H9 (cell line): ENCODE measurements at regions not wholly inside any gene's neighbourhood (a gene's known extent, or its start where the extent isn't known, plus 50 kb on each side); places are given as distances from the start of the nearest gene placed in this dataset.

ENCODE experiments used
- DNase-seq: peaks from one replicate; pipeline ENCODE4 v3.0.0-alpha.2; 2017
- H2AFZ ChIP-seq: one replicate; pipeline ENCODE4 v1.6.1; 2013; ENCODE audit warnings: mild to moderate bottlenecking, low read length, control low read depth, moderate library complexity
- H2AK5ac ChIP-seq: 2 replicates; pipeline ENCODE4 v1.6.1; 2013; ENCODE audit warnings: low read length, control low read depth, mixed read lengths; ENCODE audit not compliant: insufficient read length
- H2BK120ac ChIP-seq: one replicate; pipeline ENCODE4 v1.6.1; 2013; ENCODE audit warnings: low read depth, mild to moderate bottlenecking, low read length, control low read depth, inconsistent platforms; ENCODE audit not compliant: poor library complexity, severe bottlenecking
- H2BK12ac ChIP-seq: 2 replicates; pipeline ENCODE4 v1.6.1; 2013; ENCODE audit warnings: low read length, control low read depth, mixed read lengths, low read depth; ENCODE audit not compliant: insufficient read length
- H2BK15ac ChIP-seq: 2 replicates; pipeline ENCODE4 v1.6.1; 2013; ENCODE audit warnings: low read depth, low read length, control low read depth
- H2BK20ac ChIP-seq: one replicate; pipeline ENCODE4 v1.6.1; 2013; ENCODE audit warnings: low read depth, mild to moderate bottlenecking, low read length, control low read depth, inconsistent platforms; ENCODE audit not compliant: poor library complexity, severe bottlenecking
- H2BK5ac ChIP-seq: 2 replicates; pipeline ENCODE4 v1.6.1; 2013; ENCODE audit warnings: low read length, control low read depth, mixed read lengths; ENCODE audit not compliant: insufficient read length
- H3K14ac ChIP-seq: 2 replicates; pipeline ENCODE4 v1.6.1; 2013; ENCODE audit warnings: low read length, control low read depth; ENCODE audit not compliant: insufficient read depth
- H3K18ac ChIP-seq: 2 replicates; pipeline ENCODE4 v1.6.1; 2013; ENCODE audit warnings: low read depth, mild to moderate bottlenecking, mixed read lengths, low read length, control low read depth; ENCODE audit not compliant: insufficient read length
- H3K23ac ChIP-seq: 2 replicates; pipeline ENCODE4 v1.6.1; 2013; ENCODE audit warnings: low read length, control low read depth, mixed read lengths, low read depth; ENCODE audit not compliant: insufficient read length
- H3K23me2 ChIP-seq: 2 replicates; pipeline ENCODE4 v1.6.1; 2013; ENCODE audit warnings: low read depth, mild to moderate bottlenecking, mixed read lengths, low read length, control low read depth; ENCODE audit not compliant: insufficient read length, poor library complexity, severe bottlenecking
- H3K27ac ChIP-seq: 2 replicates; pipeline ENCODE4 v1.5.1; 2013; ENCODE audit warnings: low read length, control low read depth, mixed read lengths, low read depth; ENCODE audit not compliant: insufficient read length
- H3K27me3 ChIP-seq: 2 replicates; pipeline ENCODE4 v1.6.1; 2013; ENCODE audit warnings: low read length, control low read depth, inconsistent platforms; ENCODE audit not compliant: insufficient read depth
- H3K4ac ChIP-seq: 2 replicates; pipeline ENCODE4 v1.6.1; 2013; ENCODE audit warnings: low read depth, mild to moderate bottlenecking, control low read depth, inconsistent platforms, low read length, moderate library complexity
- H3K4me1 ChIP-seq: 2 replicates; pipeline ENCODE4 v1.6.1; 2013; ENCODE audit warnings: low read length, control low read depth, inconsistent platforms; ENCODE audit not compliant: insufficient read depth
- H3K4me2 ChIP-seq: 2 replicates; pipeline ENCODE4 v1.6.1; 2013; ENCODE audit warnings: low read length, control low read depth, mixed read lengths; ENCODE audit not compliant: insufficient read length, insufficient read depth
- H3K56ac ChIP-seq: 2 replicates; pipeline ENCODE4 v1.6.1; 2013; ENCODE audit warnings: low read depth, mild to moderate bottlenecking, mixed read lengths, low read length, control low read depth; ENCODE audit not compliant: insufficient read length
- H3K79me1 ChIP-seq: 2 replicates; pipeline ENCODE4 v1.6.1; 2013; ENCODE audit warnings: low read depth, mild to moderate bottlenecking, moderate library complexity, low read length, control low read depth, inconsistent platforms; ENCODE audit not compliant: insufficient read depth, poor library complexity, severe bottlenecking
- H3K79me2 ChIP-seq: 2 replicates; pipeline ENCODE4 v1.6.1; 2013; ENCODE audit warnings: low read length, control low read depth, inconsistent platforms; ENCODE audit not compliant: insufficient read depth
- H3K9ac ChIP-seq: 2 replicates; pipeline ENCODE4 v1.6.1; 2013; ENCODE audit warnings: low read length, control low read depth, mixed read lengths; ENCODE audit not compliant: insufficient read length; ENCODE audit errors: extremely low read depth
- H3K9me3 ChIP-seq: one replicate; pipeline ENCODE4 v1.6.1; 2013; ENCODE audit warnings: low read depth, low read length, inconsistent platforms; ENCODE audit not compliant: control insufficient read depth
- H3T11ph ChIP-seq: one replicate; pipeline ENCODE4 v1.6.1; 2013; ENCODE audit warnings: mild to moderate bottlenecking, low read length, control low read depth, inconsistent platforms
- H4K20me1 ChIP-seq: one replicate; pipeline ENCODE4 v1.6.1; 2013; ENCODE audit not compliant: control insufficient read depth, insufficient read length, insufficient read depth
- H4K5ac ChIP-seq: 2 replicates; pipeline ENCODE4 v1.6.1; 2013; ENCODE audit warnings: low read depth, mild to moderate bottlenecking, mixed read lengths, low read length, control low read depth; ENCODE audit not compliant: insufficient read length
- H4K8ac ChIP-seq: replicated peaks from 2 replicates; pipeline ENCODE4 v1.6.1; 2013; ENCODE audit warnings: low read length, control low read depth, mixed read lengths, low read depth; ENCODE audit not compliant: insufficient read length
- H4K91ac ChIP-seq: 2 replicates; pipeline ENCODE4 v1.6.1; 2013; ENCODE audit warnings: low read depth, mild to moderate bottlenecking, moderate library complexity, mixed read lengths, low read length, control low read depth; ENCODE audit not compliant: insufficient read length
- H3K27ac Mint-ChIP-seq, 3 experiments: 2 replicates in 2 of 3; 3 replicates in 1 of 3; pipeline ENCODE4 v1.8.0; 2020 to 2021; ENCODE audit warnings: mixed read lengths in 3 of 3, mild to moderate bottlenecking in 1 of 3, moderate library complexity in 1 of 3
- H3K27me3 Mint-ChIP-seq: 2 replicates; pipeline ENCODE4 v1.8.0; 2021; ENCODE audit warnings: low read depth, mild to moderate bottlenecking, moderate library complexity, mixed read lengths
- H3K36me3 Mint-ChIP-seq, 3 experiments: 2 replicates in 2 of 3; 3 replicates in 1 of 3; pipeline ENCODE4 v1.8.0; 2020 to 2021; ENCODE audit warnings: low read depth in 3 of 3, mixed read lengths in 3 of 3; ENCODE audit not compliant: insufficient read depth in 1 of 3
- H3K4me1 Mint-ChIP-seq, 2 experiments: 2 replicates each; pipeline ENCODE4 v1.8.0; 2020; ENCODE audit warnings: mixed read lengths in 2 of 2
- H3K4me3 Mint-ChIP-seq, 2 experiments: 2 replicates in 1 of 2; 3 replicates in 1 of 2; pipeline ENCODE4 v1.8.0; 2020 to 2021; ENCODE audit warnings: mild to moderate bottlenecking in 2 of 2, mixed read lengths in 2 of 2, moderate library complexity in 1 of 2
- H3K9me3 Mint-ChIP-seq, 2 experiments: 2 replicates in 1 of 2; 3 replicates in 1 of 2; pipeline ENCODE4 v1.8.0; 2020; ENCODE audit warnings: mild to moderate bottlenecking in 2 of 2, mixed read lengths in 2 of 2, moderate library complexity in 1 of 2
- CTCF ChIP-seq: fragments of 200-600 bp; sonication (generic); conservative IDR thresholded peaks from 3 replicates; pipeline ENCODE4 v1.8.0; 2021; ENCODE audit warnings: antibody characterized with exemption, mild to moderate bottlenecking
- WGBS: extraction: QIAGEN DNeasy Blood & Tissue Kit; methylation state at CpG from one replicate; pipeline ENCODE4 v1.1.7; 2013; ENCODE audit warnings: missing lambda C conversion rate, low lambda C conversion rate, mixed read lengths; ENCODE audit not compliant: insufficient read length; ENCODE audit errors: extremely low coverage; 5-methylcytosine and 5-hydroxymethylcytosine counted together

- no peak overlapping the region for H4K91ac ChIP-seq
- H3K4me3 Mint-ChIP-seq: no peak overlapping the region
- no peak overlapping the region for H3K18ac ChIP-seq
- H2AFZ ChIP-seq: no peak overlapping the region
- no peak overlapping the region for H2BK12ac ChIP-seq
- peaks cover 5% of the 10 kb centered on the region in 2 experiments for H3K4me1 Mint-ChIP-seq
- H3K27ac Mint-ChIP-seq: no peak overlapping the region
- H3K27ac ChIP-seq: no peak overlapping the region
- H3K56ac ChIP-seq: no peak overlapping the region
- no peak overlapping the region for H3K23ac ChIP-seq
- no peak overlapping the region for H4K5ac ChIP-seq
- no peak overlapping the region for H3K4me2 ChIP-seq
- no peak overlapping the region for H2AK5ac ChIP-seq
- no peaks in the 10 kb centered on the region for H3K23me2 ChIP-seq
- H3K9me3 ChIP-seq: no peaks in the 10 kb centered on the region
- H3K9ac ChIP-seq: no peak overlapping the region
- no peaks in the 10 kb centered on the region for H3K79me1 ChIP-seq
- H3K27me3 Mint-ChIP-seq: no peaks in the 10 kb centered on the region
- H2BK120ac ChIP-seq: no peak overlapping the region
- H2BK20ac ChIP-seq: no peak overlapping the region
- H3K36me3 Mint-ChIP-seq: no peaks in the 10 kb centered on the region; a peak in 1 of 7 replicates
- H2BK15ac ChIP-seq: no peak overlapping the region
- H3K4ac ChIP-seq: no peak overlapping the region
- no peaks in the 10 kb centered on the region; a peak in 1 of 5 replicates for H3K9me3 Mint-ChIP-seq
- no peak overlapping the region for H2BK5ac ChIP-seq
- no peak overlapping the region for H3K14ac ChIP-seq
- WGBS: no CpG with 5 or more reads among the region's 2 CpGs
- no peak for TF ChIP-seq CTCF
- no peaks in the 10 kb centered on the region for H3K4me1 ChIP-seq
- no peak overlapping the region for H3T11ph ChIP-seq
- no peak overlapping the region for H4K8ac ChIP-seq
- no peaks in the 10 kb centered on the region for H4K20me1 ChIP-seq
- DNase-seq: no peak
- no peaks in the 10 kb centered on the region for H3K79me2 ChIP-seq
- no peaks in the 10 kb centered on the region for H3K27me3 ChIP-seq
These were observed 71.1 kb upstream of the GULP1 start for GRCh38 chr2:188220535-188220934.
